Fibroblast of pulmonary artery (primary cell): ENCODE measurements at regions not wholly inside any gene's neighbourhood (a gene's known extent, or its start where the extent isn't known, plus 50 kb on each side); places are given as distances from the start of the nearest gene placed in this dataset.

Experiments used
- DNase-seq: peaks from one replicate; pipeline ENCODE4 v3.0.0-alpha.2; 2010; ENCODE audit warnings: low read depth
- H3K4me3 ChIP-seq: replicated peaks from 2 replicates; pipeline ENCODE4 v1.5.1; 2011; ENCODE audit warnings: low read depth, mild to moderate bottlenecking, control low read depth, low read length, moderate library complexity
- CTCF ChIP-seq: IDR thresholded peaks from 2 replicates; pipeline ENCODE4 v1.5.1; 2011; ENCODE audit warnings: mild to moderate bottlenecking, control low read depth, low read length, inconsistent platforms; ENCODE audit errors: missing control alignments

- TF ChIP-seq CTCF = no peak
- H3K4me3 ChIP-seq = no peak overlapping the region
- no peak for DNase-seq
Measured at GRCh38 chr2:177093371-177093770, 119.2 kb upstream of the HNRNPA3 start.

DNA sequence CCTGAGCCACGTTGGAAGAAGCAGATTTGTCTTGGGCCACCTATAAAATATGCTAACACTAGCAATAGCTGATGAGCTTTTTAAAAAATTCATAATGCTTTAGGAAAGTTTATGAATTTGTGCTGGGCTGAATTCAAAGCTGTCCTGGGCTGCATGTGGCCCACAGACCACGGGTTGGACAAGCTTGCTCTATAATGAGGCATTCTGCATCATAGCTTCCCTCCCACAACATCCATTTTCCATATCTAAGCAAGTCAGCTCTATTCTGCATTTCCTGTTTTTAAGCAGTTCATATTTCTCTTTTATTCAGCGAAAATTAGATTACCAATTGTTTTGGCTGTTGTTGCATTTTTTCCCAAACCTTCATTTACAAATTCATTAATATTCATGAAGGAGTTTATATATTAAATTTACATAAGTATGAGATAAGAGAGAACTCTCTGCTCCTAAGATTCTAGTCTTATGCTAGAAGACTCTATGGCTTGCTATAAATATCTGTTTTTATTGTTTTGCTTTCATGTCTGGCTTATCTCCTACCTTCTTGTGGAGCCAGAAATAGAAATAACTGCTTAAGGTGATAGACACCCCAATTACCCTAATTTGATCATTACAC lies 114.5 kb upstream of the HNRNPA3 start:
- TF ChIP-seq CTCF = no peak
- no peak overlapping the region for H3K4me3 ChIP-seq
- no peak for DNase-seq

DNA sequence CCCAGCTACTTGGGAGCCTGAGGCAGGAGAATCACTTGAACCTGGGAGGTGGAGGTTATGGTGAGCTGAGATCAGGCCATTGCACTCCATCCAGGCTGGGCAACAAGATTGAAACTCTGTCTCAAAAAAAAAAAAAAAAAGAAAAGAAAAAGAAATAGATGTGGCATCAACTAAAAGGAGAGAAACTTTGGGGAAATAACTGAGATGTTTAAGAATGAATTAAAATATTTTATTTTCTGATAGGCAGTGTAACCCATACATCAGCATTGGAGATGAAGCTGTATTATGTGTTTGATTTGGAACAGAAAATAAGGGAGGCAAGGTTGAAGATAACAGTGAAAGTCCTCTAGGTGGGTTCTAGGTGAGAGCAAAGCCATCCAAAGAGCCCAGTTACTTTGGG lies 110.7 kb upstream of the HNRNPA3 start:
- no peak for DNase-seq
- H3K4me3 ChIP-seq = no peak overlapping the region
- TF ChIP-seq CTCF = no peak

GRCh38 chr2:177106212-177106611 lies 106.4 kb upstream of the HNRNPA3 start:
- peak; percentile 10 for TF ChIP-seq CTCF
- no peak overlapping the region for H3K4me3 ChIP-seq
- DNase-seq = no peak

- DNase-seq = no peak
- no peak overlapping the region for H3K4me3 ChIP-seq
- TF ChIP-seq CTCF = no peak
Measured at GRCh38 chr2:177108890-177109289, 103.7 kb upstream of the HNRNPA3 start.

DNA sequence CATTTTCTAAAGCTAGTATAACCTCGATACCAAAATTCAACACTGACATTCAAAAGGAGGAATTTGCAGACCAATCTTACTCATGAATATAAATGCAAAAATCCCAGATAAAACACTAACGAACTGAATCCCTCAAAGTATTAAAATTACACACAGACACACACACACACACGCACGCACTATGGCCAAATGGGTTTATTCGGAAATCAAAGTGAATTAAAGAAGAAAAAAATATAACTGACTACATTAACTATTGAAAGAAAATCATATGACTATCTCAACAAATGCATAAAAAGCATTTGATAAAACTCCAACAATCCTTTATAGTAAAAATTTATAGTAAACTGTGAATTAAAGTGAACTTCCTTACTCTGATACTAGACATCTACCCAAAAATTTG lies 97.9 kb upstream of the HNRNPA3 start:
- H3K4me3 ChIP-seq = no peak overlapping the region
- DNase-seq = no peak
- TF ChIP-seq CTCF = no peak

GRCh38 chr2:177117755-177118154 lies 94.8 kb upstream of the HNRNPA3 start:
- no peak overlapping the region for H3K4me3 ChIP-seq
- no peak for DNase-seq
- no peak for TF ChIP-seq CTCF
